ENCODE measurements at regions not wholly inside any gene's neighbourhood (a gene's known extent, or its start where the extent isn't known, plus 50 kb on each side); places are given as distances from the start of the nearest gene placed in this dataset.

DNA sequence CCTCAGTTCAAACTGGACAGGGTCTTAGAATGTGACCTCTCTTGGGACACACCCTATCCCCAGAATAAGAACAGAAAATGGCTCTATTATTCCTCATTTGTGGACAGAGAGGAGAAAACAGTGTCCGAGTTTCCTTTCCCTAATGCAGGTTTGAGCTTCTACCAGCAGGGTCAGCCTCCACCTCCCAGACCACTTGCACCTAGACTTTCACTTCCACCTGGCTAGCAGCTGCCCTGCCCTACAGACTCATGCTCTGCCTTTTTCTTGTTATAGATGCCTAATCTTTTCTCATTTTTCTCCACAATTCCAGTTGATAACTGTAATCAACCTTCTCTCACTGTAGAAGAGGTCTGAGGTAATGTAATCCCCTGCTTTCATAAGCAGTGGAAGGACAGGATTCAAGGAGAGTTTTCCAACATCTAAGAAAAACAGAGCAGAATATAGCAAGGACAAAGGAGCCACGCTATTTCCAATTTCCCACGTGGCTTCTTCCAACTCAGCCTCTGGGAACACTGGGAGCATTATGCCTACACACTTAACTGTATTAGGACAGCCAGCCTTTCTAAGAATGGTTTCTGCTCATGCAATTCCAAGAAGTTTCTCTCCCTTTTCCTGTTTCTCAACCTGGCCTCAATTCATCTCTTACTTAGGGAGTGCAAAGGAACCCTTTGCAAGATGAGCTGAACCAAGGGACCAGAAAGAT, 239.8 kb downstream of the BCL11A start:
- no peaks in the 10 kb centered on the region for H4K20me1 ChIP-seq (replicated peaks in 1 of 2; ENCODE audit: control insufficient read depth in 1 of 2, insufficient read depth in 2 of 2, low read length in 2 of 2)
- H3K27ac ChIP-seq (ENCODE audit: low read depth, low read length): no peak overlapping the region
- no peak overlapping the region for H4K5ac ChIP-seq (ENCODE audit: insufficient read length, low read depth, low read length)
- H2AK5ac ChIP-seq (ENCODE audit: low read depth, low read length): no peak overlapping the region
- no peaks in the 10 kb centered on the region for H3K27me3 ChIP-seq (replicated peaks in 1 of 4; ENCODE audit: control insufficient read depth in 3 of 4, extremely low read depth in 1 of 4, insufficient read depth in 3 of 4, low read length in 3 of 4)
- no peak overlapping the region for H3K9ac ChIP-seq (replicated peaks in 1 of 4; ENCODE audit: extremely low read depth in 1 of 4, low read depth in 3 of 4, low read length in 3 of 4)
- no peak overlapping the region for H2BK12ac ChIP-seq (ENCODE audit: low read depth, low read length)
- no peak overlapping the region for H3K56ac ChIP-seq (replicated peaks; ENCODE audit: insufficient read length, low read depth, low read length)
- ChIA-PET CTCF (ENCODE audit: partially characterized antibody) (interaction anchor here (0.6 to 2.0 kb wide), 7 partner anchors 10 to 193 kb away, joined by 3 to 5 read pairs (median 3); no protein-coding TSS in a partner anchor), POLR2A (ENCODE audit: partially characterized antibody) (no interaction called here)
- no peak overlapping the region for H3K4me3 ChIP-seq (ENCODE audit: extremely low read depth in 1 of 4, insufficient read depth in 2 of 4, low read depth in 3 of 4, low read length in 4 of 4)
- no peaks in the 10 kb centered on the region for H3K9me3 ChIP-seq (ENCODE audit: insufficient read depth in 2 of 2, low read depth in 1 of 2, low read length in 1 of 2)
- no peaks in the 10 kb centered on the region; the same call in 1 of the 2 replicates for H3K23me2 ChIP-seq (ENCODE audit: low read depth, low read length)
- no peak overlapping the region for H3K4me2 ChIP-seq (ENCODE audit: insufficient read depth in 1 of 2, low read depth in 2 of 2, low read length in 2 of 2)
- H2AFZ ChIP-seq (ENCODE audit: low read length): no peak overlapping the region
- no peak overlapping the region for H3K23ac ChIP-seq (ENCODE audit: insufficient read length)
- no peak overlapping the region for H3K4ac ChIP-seq (replicated peaks; ENCODE audit: insufficient read length, low read depth, low read length)
- H3K4me1 ChIP-seq (replicated peaks in 1 of 4; ENCODE audit: control insufficient read depth in 3 of 4, insufficient read depth in 4 of 4, low read length in 3 of 4): peaks cover 0 to 7% (median 4%) of the 10 kb centered on the region in 4 experiments; a peak in 4 of 7 replicates
- no peaks in the 10 kb centered on the region for H3K79me2 ChIP-seq (ENCODE audit: control insufficient read depth in 1 of 2, insufficient read depth in 2 of 2, low read length in 2 of 2)
- no peak overlapping the region for H3K14ac ChIP-seq (ENCODE audit: insufficient read length)
- no peaks in the 10 kb centered on the region for H3K79me1 ChIP-seq (ENCODE audit: low read depth, low read length)
- H2BK5ac ChIP-seq (ENCODE audit: low read depth, low read length): no peak overlapping the region
- no peak overlapping the region for H4K8ac ChIP-seq (ENCODE audit: extremely low read depth, insufficient read depth, low read length)
- 82% methylated on average over 3 of the region's 3 CpGs; no CpG with 5 or more reads in 1 of the 2 experiments for WGBS, 2 experiments (ENCODE audit: extremely low coverage in 1 of 2, insufficient coverage in 1 of 2, insufficient read length in 1 of 2, insufficient replicate concordance in 2 of 2, low coverage in 1 of 2, low lambda C conversion rate in 2 of 2, missing lambda C conversion rate in 1 of 2)
- no peak overlapping the region for H2BK20ac ChIP-seq (ENCODE audit: low read length)
- DNase-seq (ENCODE audit: low read depth in 1 of 2, low spot score in 2 of 2) (no peak), FAIRE-seq (no peak)
- H3K18ac ChIP-seq (ENCODE audit: extremely low read depth, low read length): no peak overlapping the region
- TF ChIP-seq GABPA (IDR thresholded peaks at IDR 0.05; ENCODE audit: borderline replicate concordance, insufficient read depth, low read length) (no peak), JUN (IDR thresholded peaks at IDR 0.05; ENCODE audit: low read depth, low read length) (no peak), SRF (IDR thresholded peaks at IDR 0.05; ENCODE audit: low read depth, low read length) (no peak), EZH2 (IDR thresholded peaks at IDR 0.05; ENCODE audit: low read depth, low read length, severe bottlenecking) (no peak), POU5F1 (IDR thresholded peaks at IDR 0.05; ENCODE audit: low read depth, low read length) (no peak), RAD21 (IDR thresholded peaks at IDR 0.05 in 1 of 2, conservative IDR thresholded peaks at IDR 0.05 in 1 of 2; ENCODE audit: low read depth in 2 of 2, low read length in 2 of 2) (no peak), FOSL1 (IDR thresholded peaks at IDR 0.05; ENCODE audit: insufficient read depth, low read depth, low read length) (no peak), SP1 (IDR thresholded peaks at IDR 0.05; ENCODE audit: low read depth, low read length) (no peak), SIRT6 (IDR thresholded peaks at IDR 0.05; ENCODE audit: low read length) (no peak), ZNF274 (IDR thresholded peaks at IDR 0.05; ENCODE audit: borderline replicate concordance, extremely low read depth, low read length) (no peak), SP4 (IDR thresholded peaks at IDR 0.05; ENCODE audit: low read length) (no peak)
- H3K36me3 ChIP-seq (ENCODE audit: control insufficient read depth in 2 of 4, insufficient read depth in 4 of 4, low read length in 3 of 4): no peaks in the 10 kb centered on the region; a peak in 1 of 8 replicates
- no peak overlapping the region for H2BK15ac ChIP-seq (ENCODE audit: low read length)
- no peak overlapping the region for H2BK120ac ChIP-seq (replicated peaks; ENCODE audit: low read depth, low read length)
- no peak overlapping the region for H4K91ac ChIP-seq (replicated peaks; ENCODE audit: insufficient read length, low read length)
